ENCODE measurements at regions not wholly inside any gene's neighbourhood (a gene's known extent, or its start where the extent isn't known, plus 50 kb on each side); places are given as distances from the start of the nearest gene placed in this dataset.

DNA sequence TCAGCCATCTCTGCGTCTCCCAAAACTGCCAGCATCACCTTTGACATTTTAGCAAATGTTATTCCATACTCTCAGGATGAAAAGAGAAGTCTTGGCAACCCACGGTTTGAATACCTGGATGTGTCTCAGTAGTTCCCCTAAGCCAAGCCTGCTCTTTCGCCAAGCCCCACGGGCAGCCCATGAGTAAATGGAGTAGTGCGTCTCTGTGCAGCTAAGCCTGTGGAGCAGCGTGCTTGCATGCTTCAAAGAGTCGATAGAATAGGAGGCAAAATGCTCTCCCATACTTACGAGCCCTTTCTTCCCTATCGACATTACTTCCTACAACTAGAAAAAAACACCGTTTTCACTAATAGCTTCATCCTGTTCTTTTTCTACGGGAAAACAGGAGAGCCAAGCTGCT lies 634.5 kb upstream of the TMEM132C start:
- 84 to 88% (median 85%) methylated on average over 11 of the region's 11 CpGs for WGBS, 4 donors
- Histone ChIP-seq H3K4me3 (no peak overlapping the region), H3K36me3 (replicated peaks in 1 of 2) (no peaks in the 10 kb centered on the region), H3K27ac (no peak overlapping the region), H3K27me3 (no peaks in the 10 kb centered on the region), H3K9me3 (replicated peaks in 1 of 3) (no peaks in the 10 kb centered on the region), H3K4me1 (replicated peaks in 1 of 2) (no peaks in the 10 kb centered on the region)
- intact Hi-C loops (cut with DNase I) = no loop called here
- no peak for TF ChIP-seq POLR2A (IDR thresholded peaks at IDR 0.05)
- TF ChIP-seq, protein P1, sequence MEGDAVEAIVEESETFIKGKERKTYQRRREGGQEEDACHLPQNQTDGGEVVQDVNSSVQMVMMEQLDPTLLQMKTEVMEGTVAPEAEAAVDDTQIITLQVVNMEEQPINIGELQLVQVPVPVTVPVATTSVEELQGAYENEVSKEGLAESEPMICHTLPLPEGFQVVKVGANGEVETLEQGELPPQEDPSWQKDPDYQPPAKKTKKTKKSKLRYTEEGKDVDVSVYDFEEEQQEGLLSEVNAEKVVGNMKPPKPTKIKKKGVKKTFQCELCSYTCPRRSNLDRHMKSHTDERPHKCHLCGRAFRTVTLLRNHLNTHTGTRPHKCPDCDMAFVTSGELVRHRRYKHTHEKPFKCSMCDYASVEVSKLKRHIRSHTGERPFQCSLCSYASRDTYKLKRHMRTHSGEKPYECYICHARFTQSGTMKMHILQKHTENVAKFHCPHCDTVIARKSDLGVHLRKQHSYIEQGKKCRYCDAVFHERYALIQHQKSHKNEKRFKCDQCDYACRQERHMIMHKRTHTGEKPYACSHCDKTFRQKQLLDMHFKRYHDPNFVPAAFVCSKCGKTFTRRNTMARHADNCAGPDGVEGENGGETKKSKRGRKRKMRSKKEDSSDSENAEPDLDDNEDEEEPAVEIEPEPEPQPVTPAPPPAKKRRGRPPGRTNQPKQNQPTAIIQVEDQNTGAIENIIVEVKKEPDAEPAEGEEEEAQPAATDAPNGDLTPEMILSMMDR (IDR thresholded peaks at IDR 0.05) = no peak
- DNase-seq = no peak

DNA sequence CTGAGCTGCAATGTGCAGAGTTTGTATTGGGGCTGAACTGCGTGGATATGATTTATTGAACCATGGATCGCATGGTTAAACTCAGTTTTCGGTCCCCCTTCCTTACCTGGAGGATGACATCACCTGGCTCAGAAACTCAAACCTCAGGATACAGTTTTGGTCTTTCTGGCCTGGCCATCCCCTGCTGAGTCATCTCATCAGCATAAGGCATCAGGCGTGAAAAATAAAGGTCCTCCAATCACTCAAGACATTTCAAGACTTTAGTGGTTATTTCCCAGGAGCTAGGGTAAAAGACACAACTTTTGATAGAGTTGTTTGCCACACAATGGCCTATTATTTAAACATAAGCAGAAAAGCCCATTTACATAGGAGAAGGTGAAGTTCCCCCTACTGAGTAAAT lies 631.1 kb upstream of the TMEM132C start:
- Histone ChIP-seq H3K9me3 (replicated peaks in 1 of 3) (no peaks in the 10 kb centered on the region), H3K27me3 (no peaks in the 10 kb centered on the region), H3K27ac (no peak overlapping the region), H3K4me1 (replicated peaks in 1 of 2) (no peaks in the 10 kb centered on the region), H3K4me3 (no peak overlapping the region), H3K36me3 (replicated peaks in 1 of 2) (no peaks in the 10 kb centered on the region)
- intact Hi-C loops (cut with DNase I) = no loop called here
- TF ChIP-seq POLR2A (IDR thresholded peaks at IDR 0.05) = no peak
- TF ChIP-seq, protein P1 (IDR thresholded peaks at IDR 0.05) = no peak
- no peak for DNase-seq
- 80 to 95% (median 92%) methylated on average over 3 to 4 of the region's 4 CpGs for WGBS, 4 donors

DNA sequence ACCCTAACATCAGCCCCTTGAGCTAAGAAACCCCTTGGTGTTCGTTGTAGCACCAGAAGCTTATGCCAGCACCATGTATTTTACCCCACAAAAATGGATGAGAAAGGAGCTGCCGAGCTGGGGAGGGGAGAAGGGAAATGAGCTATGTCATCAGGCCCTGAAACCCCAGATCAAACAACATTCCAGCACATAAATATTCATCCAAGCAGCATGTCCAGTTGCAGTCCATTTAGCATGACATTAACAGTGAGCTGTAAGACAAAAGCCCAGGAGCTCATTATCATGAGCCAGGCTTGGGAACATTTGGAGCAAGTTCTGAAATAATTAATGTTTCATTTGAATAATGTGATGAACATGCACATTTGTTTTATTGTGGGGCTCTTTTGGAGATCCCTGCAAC lies 630.1 kb upstream of the TMEM132C start:
- H3K27me3 ChIP-seq = no peaks in the 10 kb centered on the region
- H3K27ac ChIP-seq = no peak overlapping the region
- intact Hi-C loops (cut with DNase I) = no loop called here
- no peaks in the 10 kb centered on the region for H3K9me3 ChIP-seq (replicated peaks in 1 of 3)
- DNase-seq = no peak
- 58 to 91% (median 72%) methylated on average over 2 of the region's 2 CpGs for WGBS, 4 donors
- TF ChIP-seq, protein P1 (IDR thresholded peaks at IDR 0.05) = no peak
- TF ChIP-seq POLR2A (IDR thresholded peaks at IDR 0.05) = no peak
- no peak overlapping the region for H3K4me3 ChIP-seq
- no peaks in the 10 kb centered on the region for H3K4me1 ChIP-seq (replicated peaks in 1 of 2)
- H3K36me3 ChIP-seq (replicated peaks in 1 of 2) = no peaks in the 10 kb centered on the region

DNA sequence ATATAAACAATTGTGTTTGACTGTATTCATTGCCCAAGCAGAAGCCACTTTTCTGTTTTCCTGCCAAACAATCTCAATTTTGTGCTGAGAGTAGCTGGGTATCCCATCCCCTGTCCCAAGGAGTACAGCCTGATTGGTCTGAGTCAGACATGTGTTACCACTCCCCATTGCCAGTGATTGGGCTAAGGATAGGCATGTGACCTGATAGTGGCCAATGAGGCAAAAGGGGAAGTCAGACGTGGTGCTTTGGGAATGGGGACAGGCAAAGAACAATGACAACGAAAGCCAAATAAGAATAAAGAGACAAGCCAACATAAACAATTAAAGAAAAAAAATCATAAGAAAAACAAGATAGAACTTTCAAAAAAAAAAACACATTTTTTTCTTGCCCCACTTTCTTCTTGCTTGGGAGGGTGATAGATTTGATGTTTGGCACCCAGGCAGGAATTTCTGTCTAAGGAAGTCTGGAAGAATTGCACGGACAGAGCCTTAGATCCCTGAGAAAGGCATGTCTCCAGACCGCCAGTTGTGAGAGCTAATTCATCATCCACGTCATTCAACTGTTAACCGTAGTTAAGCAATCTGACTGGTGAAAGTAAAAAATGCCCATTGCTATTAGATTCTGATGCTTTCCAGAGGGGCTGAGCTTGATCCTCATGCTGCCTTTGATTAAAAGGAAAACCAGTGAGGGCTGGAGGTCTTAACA lies 626.6 kb upstream of the TMEM132C start:
- no peaks in the 10 kb centered on the region for H3K27me3 ChIP-seq
- intact Hi-C loops (cut with DNase I) = no loop called here
- no peaks in the 10 kb centered on the region for H3K9me3 ChIP-seq (replicated peaks in 1 of 3)
- no peak overlapping the region for H3K4me3 ChIP-seq
- TF ChIP-seq, protein P1 (IDR thresholded peaks at IDR 0.05) = no peak
- TF ChIP-seq POLR2A (IDR thresholded peaks at IDR 0.05) = no peak
- H3K27ac ChIP-seq = no peak overlapping the region
- H3K4me1 ChIP-seq (replicated peaks in 1 of 2) = no peaks in the 10 kb centered on the region
- H3K36me3 ChIP-seq (replicated peaks in 1 of 2) = no peaks in the 10 kb centered on the region
- 28 to 46% (median 43%) methylated on average over 6 of the region's 6 CpGs for WGBS, 4 donors
- peak in 2 of 7 donors; percentile 6 to 18 for DNase-seq

All from adrenal gland (tissue), 9 donors.